Stimulated activated CD4-positive, alpha-beta T cell treated with anti-CD3 and anti-CD28 coated beads, TNF-alpha, amount 100 ng/mL, for 4 hours (primary cell): ENCODE measurements at regions not wholly inside any gene's neighbourhood (a gene's known extent, or its start where the extent isn't known, plus 50 kb on each side); places are given as distances from the start of the nearest gene placed in this dataset.
A peak's percentile ranks its signal among the peaks of the same experiment; 100 is the strongest.
"Not testable (repeated sequence)": the region's sequence is repeated elsewhere in the genome, so short reads cannot be mapped to it uniquely, and the experiment has no call there.

Experiments
- DNase-seq, 3 experiments: peaks; one replicate each; pipeline ENCODE4 v3.0.0-alpha.2; 2020; ENCODE audit warnings: low read depth in 3 of 3

DNA sequence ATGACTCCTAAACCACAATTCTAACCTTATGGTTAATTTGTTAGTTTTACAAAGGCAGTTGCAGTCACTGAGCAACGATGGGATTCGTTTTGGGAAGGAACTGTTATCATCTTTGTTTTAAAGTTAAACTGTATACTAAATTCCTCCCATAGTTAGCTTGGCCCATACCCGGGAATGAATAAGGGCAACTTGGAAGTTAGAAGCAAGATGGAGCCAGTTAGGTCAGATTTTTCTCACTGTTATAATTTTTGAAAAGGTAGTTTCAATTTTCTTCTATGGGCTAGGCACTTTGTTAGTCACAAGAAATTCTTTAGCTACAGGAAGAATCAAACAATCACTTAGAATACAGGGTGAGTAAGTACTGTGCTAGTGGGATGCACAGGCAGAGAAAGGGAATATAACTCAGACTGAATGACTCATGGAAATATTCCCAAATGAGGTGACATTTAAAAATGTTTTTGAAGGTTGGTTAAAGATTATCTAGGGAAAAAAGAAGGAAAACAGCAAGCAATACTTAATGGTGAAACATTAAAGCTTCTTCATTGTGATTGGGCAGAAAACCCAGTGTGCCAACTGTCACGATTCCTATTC, 153.6 kb downstream of the MAGEB17 start:
- DNase-seq = no peak

GRCh38 chrX:16333453-16333852, 166.2 kb downstream of the MAGEB17 start:
- no peak for DNase-seq

DNA sequence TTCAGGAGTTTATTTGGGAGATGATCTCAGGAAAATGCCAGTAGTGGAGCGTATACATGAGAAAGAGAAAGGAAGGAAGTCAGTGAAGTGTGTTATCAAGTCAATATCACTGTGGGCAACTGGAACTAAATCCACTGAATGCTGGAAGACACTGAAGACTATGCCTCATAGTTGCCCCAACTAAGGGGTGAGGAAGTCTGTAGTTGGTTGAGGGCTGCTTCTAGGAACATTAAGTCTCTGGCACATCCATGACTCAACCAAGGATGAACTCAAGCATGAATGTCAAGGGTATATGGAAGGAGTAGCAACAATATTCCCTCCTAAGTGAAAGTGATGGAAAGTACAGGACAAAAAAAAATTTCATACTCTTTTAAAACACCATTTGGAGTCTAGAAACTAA, 167.9 kb downstream of the MAGEB17 start:
- no peak for DNase-seq

- no peak for DNase-seq
Observed at GRCh38 chrX:16347968-16348670, 180.8 kb downstream of the MAGEB17 start.

DNA sequence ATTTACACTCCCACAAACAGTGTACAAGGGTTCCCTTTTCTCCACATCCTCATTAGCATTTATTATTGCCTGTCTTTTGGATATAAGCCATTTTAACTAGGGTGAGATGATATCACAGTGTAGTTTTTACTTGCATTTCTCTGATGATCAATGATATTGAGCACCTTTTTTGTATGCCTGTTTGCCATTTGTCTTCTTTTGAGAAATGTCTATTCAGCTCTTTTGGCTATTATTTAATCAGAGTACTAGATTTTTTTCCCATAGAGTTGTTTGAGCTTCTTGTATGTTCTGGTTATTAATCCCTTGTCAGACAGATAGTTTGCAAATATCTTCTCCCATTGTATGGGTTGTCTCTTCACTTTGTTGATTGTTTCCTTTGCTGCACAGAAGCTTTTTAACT, 190.6 kb downstream of the MAGEB17 start:
- no peak for DNase-seq

DNA sequence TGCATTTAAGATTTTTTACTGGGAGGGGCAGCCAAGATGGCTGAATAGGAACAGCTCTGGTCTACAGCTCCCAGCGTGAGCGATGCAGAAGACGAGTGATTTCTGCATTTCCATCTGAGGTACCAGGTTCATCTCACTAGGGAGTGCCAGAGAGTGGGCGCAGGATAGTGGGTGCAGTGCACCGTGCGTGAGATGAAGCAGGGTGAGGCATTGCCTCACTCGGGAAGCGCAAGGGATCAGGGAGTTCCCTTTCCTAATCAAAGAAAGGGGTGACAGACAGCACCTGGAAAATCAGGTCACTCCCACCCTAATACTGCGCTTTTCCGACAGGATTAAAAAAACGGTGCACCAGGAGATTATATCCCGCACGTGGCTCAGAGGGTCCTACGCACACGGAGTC, 192.8 kb downstream of the MAGEB17 start:
- not testable (repeated sequence) for DNase-seq

- no peak for DNase-seq
Observed at GRCh38 chrX:16368696-16369095, 201.4 kb downstream of the MAGEB17 start.

DNA sequence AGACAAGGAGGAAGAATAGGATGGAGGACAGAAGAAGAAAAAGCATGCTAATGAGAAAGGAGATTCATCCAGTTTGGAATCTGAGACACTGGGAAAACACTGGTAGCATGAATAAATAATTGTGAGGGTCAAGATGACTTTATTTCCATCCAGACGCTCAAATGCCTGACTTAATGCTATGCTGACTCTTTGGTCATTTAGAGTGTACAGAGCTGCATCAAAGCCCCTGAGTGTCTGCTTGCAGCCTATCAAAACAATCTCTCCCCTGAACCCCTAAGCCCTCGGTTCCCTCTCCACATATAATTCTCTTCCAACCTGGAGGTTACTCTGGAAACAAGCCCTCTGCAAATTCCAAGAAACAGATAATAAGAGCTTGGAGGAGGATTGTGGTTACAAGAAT, 208.8 kb downstream of the MAGEB17 start:
- DNase-seq = no peak

GRCh38 chrX:16386126-16386525, 218.8 kb downstream of the MAGEB17 start:
- no peak for DNase-seq

GRCh38 chrX:16392597-16392996, 225.3 kb downstream of the MAGEB17 start:
- DNase-seq = no peak

GRCh38 chrX:16394290-16394689, 227.0 kb downstream of the MAGEB17 start:
- DNase-seq = no peak

GRCh38 chrX:16403808-16404207, 236.5 kb downstream of the MAGEB17 start:
- no peak for DNase-seq

GRCh38 chrX:16416588-16416987, 233.4 kb upstream of the S100G start:
- no peak for DNase-seq

DNA sequence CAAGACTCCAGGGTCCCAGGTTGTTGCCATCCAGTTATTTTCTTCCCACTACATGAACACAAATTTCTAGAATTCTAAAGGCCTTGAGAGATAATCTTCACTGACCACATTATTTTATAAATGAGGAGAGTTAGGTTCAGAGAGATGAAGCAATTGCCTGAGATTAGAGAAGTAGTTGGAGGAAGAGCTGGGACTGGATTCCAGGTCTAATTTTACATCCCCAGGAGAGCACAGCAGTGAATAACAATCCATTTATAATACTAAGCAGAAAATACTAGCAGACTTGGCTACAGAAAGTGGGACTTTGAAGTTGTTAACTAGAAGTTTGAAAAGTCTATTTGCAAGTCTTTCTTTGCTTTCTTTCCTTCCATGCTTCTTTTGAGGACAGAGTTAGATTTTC, 231.3 kb upstream of the S100G start:
- DNase-seq = no peak

- DNase-seq = no peak
Observed at GRCh38 chrX:16427668-16428067, 222.3 kb upstream of the S100G start.

DNA sequence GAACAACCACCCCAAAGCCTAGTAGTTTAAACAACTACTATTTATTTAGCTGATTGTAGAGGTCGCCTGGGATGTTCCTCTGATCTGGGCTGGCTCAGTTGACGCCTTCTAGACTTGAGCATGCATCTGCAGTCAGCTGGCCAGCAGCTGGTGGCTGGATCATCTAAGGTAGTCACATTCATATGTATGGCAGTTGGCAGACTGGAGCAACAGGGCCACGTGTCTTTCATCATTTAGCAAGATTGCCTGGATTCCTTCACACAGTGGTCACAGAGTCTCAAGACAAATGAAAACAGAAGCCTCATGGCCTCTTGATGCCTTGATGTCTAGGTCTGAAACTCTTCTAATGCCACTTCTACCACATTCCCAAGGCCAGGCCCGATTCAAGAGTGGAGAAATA, 220.6 kb upstream of the S100G start:
- no peak for DNase-seq

GRCh38 chrX:16431266-16431665, 218.7 kb upstream of the S100G start:
- no peak for DNase-seq

- no peak for DNase-seq
Observed at GRCh38 chrX:16433021-16433420, 216.9 kb upstream of the S100G start.

DNA sequence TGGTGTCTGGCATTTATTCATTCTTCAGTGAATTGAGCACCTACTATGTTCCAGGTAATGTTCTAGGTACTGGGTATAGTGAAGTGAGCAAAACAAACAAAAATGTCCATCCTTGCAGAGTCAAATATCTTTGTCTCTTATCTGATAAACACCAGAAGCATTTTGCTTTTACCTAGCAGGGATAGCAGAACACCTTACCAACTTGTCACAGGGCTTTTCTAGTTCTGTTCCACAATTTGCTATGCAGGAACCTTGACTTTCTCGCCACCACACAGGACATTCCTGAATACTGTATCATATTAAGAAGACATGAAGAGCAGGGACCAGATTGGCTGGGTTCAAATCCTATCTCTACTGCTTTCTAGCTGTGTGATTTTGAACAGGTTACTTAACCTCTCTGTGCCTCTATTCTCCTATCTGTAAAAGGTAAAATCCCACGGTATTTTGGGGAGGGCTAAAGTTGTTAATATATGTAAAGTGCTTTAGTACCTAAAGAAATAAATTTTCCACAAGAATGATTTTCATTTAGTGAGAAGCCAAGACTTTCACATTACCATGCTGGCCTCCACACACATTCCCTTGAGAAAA, 214.5 kb upstream of the S100G start:
- DNase-seq = no peak

DNA sequence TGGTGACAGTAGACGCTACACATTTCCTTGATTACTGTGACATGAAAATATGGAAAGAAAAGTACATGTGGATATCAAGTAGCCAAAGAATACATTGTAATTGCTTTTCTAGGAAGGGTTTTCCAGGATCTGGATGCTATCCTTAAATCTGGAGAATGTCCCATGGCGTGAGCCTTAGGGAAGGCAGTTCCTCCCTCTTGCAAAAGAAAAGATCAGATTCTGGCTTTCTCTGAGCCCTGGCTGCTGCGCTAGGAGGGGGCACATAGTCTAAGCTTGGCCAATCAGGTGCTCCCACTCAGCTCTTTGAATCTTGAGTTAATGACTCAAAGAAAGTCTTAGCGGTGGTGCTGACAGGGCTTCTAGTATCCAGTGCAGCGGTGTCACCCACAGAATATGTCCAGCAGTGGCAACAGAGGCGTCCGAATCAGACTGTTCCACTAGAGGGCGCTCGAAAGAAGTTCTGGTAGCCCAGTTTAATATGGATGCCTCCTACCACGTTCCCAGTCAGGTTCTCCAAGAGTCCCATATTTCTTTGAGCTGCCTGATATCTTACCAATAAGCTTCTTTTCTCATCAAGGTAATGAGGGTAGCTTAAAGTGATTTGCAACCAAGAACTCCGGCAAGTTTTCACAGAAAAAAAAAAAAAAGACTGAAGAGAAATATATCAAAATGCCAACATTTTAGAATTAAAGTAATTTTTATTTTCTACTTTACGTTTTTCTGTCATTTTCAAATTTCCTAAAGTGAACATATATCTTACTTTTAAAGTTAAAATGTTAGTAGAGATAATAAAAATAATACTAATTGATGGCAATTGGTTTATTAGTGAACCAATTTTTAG, 213.4 kb upstream of the S100G start:
- peak; percentile 14 to 35 (median 28) for DNase-seq

DNA sequence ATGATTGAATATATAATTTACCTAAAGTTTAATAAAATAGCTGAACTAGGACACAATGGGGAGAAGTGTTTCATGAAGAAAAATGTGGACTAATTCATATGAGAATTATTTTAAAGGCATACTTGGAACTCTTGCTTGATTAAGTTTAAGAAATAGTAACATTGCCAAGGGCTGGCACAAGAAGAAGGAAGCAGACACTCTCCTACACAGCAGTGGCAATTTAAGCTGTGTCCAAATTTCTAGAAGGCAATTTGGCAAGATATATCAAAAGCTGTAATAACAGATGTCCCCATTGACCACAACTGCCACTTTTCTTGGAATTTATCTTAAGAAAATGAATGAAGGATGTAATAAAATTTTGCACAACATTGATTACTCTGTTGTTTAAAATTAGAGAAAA, 209.5 kb upstream of the S100G start:
- no peak for DNase-seq

DNA sequence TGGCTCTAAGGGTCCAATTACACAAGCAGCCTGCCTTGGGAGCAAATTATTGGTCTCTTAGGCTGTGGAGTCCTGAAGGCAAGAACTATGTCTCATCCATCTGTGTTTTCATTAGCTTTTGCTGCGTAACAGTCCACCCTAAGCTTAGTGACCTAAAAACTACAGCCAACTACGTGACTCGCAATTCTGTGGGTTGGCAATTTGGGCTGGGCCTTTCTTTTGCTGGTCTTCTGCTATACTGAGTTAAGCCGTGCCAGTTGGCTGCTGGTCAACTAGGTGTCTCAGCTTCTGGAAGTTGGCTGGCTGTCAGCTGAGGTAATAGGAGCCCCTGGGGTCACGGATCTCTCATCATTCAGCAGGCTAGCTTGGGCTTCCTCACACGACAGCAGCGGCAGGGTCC, 205.6 kb upstream of the S100G start:
- DNase-seq = no peak
